ENCODE measurements at regions not wholly inside any gene's neighbourhood (a gene's known extent, or its start where the extent isn't known, plus 50 kb on each side); places are given as distances from the start of the nearest gene placed in this dataset.

DNA sequence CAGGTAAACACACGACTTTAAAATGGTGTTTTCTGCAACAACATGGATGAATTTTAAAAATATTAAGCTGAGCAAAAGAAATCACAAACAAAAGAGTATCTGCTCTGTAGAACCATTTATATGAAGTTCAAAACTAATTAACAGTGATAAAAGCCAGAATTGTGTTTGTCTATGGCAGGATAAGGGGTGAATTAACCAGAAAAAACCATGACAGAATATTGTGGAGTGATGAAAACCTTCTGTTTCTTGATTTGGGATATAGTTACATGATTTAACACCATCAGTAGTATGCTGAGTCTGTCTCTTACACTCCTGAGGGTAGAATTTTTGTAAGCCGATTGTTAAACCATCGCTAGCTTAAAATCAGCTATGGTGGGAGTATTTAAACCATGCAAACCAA lies 101.7 kb upstream of the ZNF366 start:
- no CpG with 5 or more reads among the region's 3 CpGs for WGBS, 2 experiments (ENCODE audit: extremely low coverage in 2 of 2, insufficient read length in 1 of 2)
- Histone ChIP-seq H4K91ac (ENCODE audit: insufficient read depth, low read depth, low read length) (no peak overlapping the region), H4K8ac (ENCODE audit: low read depth in 2 of 2, low read length in 2 of 2) (no peak overlapping the region), H2BK15ac (ENCODE audit: low read depth, low read length) (no peak overlapping the region), H3K4me1 (ENCODE audit: control insufficient read depth, insufficient read depth, low read length) (peaks cover 3% of the 10 kb centered on the region), H4K20me1 (ENCODE audit: insufficient read depth, low read length) (no peaks in the 10 kb centered on the region), H3K4ac (ENCODE audit: low read depth, low read length) (no peak overlapping the region), H3K27ac (ENCODE audit: insufficient read depth, low read length) (no peak overlapping the region), H2BK5ac (ENCODE audit: low read depth, low read length, poor library complexity, severe bottlenecking) (no peak overlapping the region), H3K4me3 (ENCODE audit: insufficient read depth, low read depth, low read length) (no peak overlapping the region), H3K18ac (ENCODE audit: low read depth, low read length) (no peak overlapping the region), H2AFZ (replicated peaks; ENCODE audit: low read length, poor library complexity) (no peak overlapping the region), H3K27me3 (ENCODE audit: control insufficient read depth, insufficient read depth, low read length) (no peaks in the 10 kb centered on the region), H3K14ac (replicated peaks; ENCODE audit: low read depth, low read length) (no peak overlapping the region), H3K79me1 (ENCODE audit: low read depth in 1 of 2, low read length in 2 of 2) (no peaks in the 10 kb centered on the region), H2BK20ac (ENCODE audit: low read depth, low read length) (no peak overlapping the region), H3K56ac (ENCODE audit: extremely low read depth, insufficient read depth, low read length) (no peak overlapping the region), H2AK9ac (replicated peaks; ENCODE audit: low read depth, low read length, poor library complexity) (no peak overlapping the region), H2BK120ac (ENCODE audit: low read depth, low read length) (no peak overlapping the region), H3K36me3 (ENCODE audit: control insufficient read depth, insufficient read depth, low read length) (no peaks in the 10 kb centered on the region), H3K9me3 (ENCODE audit: control insufficient read depth, insufficient read depth, low read length) (no peaks in the 10 kb centered on the region), H4K5ac (ENCODE audit: low read depth, low read length) (no peak overlapping the region), H2AK5ac (ENCODE audit: low read depth, low read length) (no peak overlapping the region), H3K9me1 (ENCODE audit: insufficient read depth, low read length) (peaks cover 3% of the 10 kb centered on the region), H3K23ac (ENCODE audit: low read depth, low read length) (no peak overlapping the region), H3K4me2 (ENCODE audit: low read depth, low read length) (no peak overlapping the region), H3K9ac (ENCODE audit: low read depth, low read length) (no peak overlapping the region)
- POLR2A ChIA-PET (ENCODE audit: unreplicated experiment) = no interaction called here
- no peak for DNase-seq
- dilution Hi-C loops (cut with HindIII; ENCODE audit: low sequenced_read_pairs, unreplicated experiment) (no loop called here), in situ Hi-C loops (cut with MboI; ENCODE audit: low sequenced_read_pairs) (no loop called here), intact Hi-C loops (cut with micrococcal nuclease) (loop anchor here (10.0 kb wide), 2 partner anchors 236 to 244 kb away; no protein-coding TSS in a partner anchor)
- CTCF ChIA-PET = interaction anchor here (0.6 kb wide), 1 partner anchor 153 kb away, joined by 3 read pairs; no protein-coding TSS in a partner anchor
- TF ChIP-seq, protein P1, sequence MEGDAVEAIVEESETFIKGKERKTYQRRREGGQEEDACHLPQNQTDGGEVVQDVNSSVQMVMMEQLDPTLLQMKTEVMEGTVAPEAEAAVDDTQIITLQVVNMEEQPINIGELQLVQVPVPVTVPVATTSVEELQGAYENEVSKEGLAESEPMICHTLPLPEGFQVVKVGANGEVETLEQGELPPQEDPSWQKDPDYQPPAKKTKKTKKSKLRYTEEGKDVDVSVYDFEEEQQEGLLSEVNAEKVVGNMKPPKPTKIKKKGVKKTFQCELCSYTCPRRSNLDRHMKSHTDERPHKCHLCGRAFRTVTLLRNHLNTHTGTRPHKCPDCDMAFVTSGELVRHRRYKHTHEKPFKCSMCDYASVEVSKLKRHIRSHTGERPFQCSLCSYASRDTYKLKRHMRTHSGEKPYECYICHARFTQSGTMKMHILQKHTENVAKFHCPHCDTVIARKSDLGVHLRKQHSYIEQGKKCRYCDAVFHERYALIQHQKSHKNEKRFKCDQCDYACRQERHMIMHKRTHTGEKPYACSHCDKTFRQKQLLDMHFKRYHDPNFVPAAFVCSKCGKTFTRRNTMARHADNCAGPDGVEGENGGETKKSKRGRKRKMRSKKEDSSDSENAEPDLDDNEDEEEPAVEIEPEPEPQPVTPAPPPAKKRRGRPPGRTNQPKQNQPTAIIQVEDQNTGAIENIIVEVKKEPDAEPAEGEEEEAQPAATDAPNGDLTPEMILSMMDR (conservative IDR thresholded peaks at IDR 0.05; ENCODE audit: low read depth, low read length) = no peak
- TF ChIP-seq RCOR1 (IDR thresholded peaks at IDR 0.05; ENCODE audit: insufficient replicate concordance, low read length) (no peak), POLR2A (IDR thresholded peaks at IDR 0.05; ENCODE audit: low read depth, low read length) (no peak), CEBPB (IDR thresholded peaks at IDR 0.05; ENCODE audit: low read depth, low read length) (no peak), FOS (IDR thresholded peaks at IDR 0.05; ENCODE audit: low read depth, low read length) (no peak), BHLHE40 (IDR thresholded peaks at IDR 0.05; ENCODE audit: low read depth, low read length) (no peak), MAZ (IDR thresholded peaks at IDR 0.05; ENCODE audit: borderline replicate concordance, low read depth, low read length) (no peak), RAD21 (IDR thresholded peaks at IDR 0.05; ENCODE audit: low read length) (no peak), MXI1 (IDR thresholded peaks at IDR 0.05; ENCODE audit: borderline replicate concordance, low read depth, low read length) (no peak), SMC3 (IDR thresholded peaks at IDR 0.05; ENCODE audit: low read depth, low read length) (no peak), NFE2L2 (IDR thresholded peaks at IDR 0.05; ENCODE audit: low read depth, low read length) (no peak), MAFK (IDR thresholded peaks at IDR 0.05; ENCODE audit: low read depth, low read length) (no peak), RFX5 (IDR thresholded peaks at IDR 0.05; ENCODE audit: low read depth, low read length) (no peak), CHD1 (IDR thresholded peaks at IDR 0.05; ENCODE audit: low read depth, low read length) (no peak)
- TF ChIP-seq, protein P2, sequence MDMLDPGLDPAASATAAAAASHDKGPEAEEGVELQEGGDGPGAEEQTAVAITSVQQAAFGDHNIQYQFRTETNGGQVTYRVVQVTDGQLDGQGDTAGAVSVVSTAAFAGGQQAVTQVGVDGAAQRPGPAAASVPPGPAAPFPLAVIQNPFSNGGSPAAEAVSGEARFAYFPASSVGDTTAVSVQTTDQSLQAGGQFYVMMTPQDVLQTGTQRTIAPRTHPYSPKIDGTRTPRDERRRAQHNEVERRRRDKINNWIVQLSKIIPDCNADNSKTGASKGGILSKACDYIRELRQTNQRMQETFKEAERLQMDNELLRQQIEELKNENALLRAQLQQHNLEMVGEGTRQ (IDR thresholded peaks at IDR 0.05; ENCODE audit: low read depth, low read length) = no peak
- TF ChIP-seq, protein P3, sequence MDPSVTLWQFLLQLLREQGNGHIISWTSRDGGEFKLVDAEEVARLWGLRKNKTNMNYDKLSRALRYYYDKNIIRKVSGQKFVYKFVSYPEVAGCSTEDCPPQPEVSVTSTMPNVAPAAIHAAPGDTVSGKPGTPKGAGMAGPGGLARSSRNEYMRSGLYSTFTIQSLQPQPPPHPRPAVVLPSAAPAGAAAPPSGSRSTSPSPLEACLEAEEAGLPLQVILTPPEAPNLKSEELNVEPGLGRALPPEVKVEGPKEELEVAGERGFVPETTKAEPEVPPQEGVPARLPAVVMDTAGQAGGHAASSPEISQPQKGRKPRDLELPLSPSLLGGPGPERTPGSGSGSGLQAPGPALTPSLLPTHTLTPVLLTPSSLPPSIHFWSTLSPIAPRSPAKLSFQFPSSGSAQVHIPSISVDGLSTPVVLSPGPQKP (IDR thresholded peaks at IDR 0.05; ENCODE audit: borderline replicate concordance, low read depth, low read length) = no peak
- ATAC-seq (ENCODE audit: low read depth) = no peak
- BruUV-seq (replicated peaks) = no TSS peak
